ENCODE measurements at regions not wholly inside any gene's neighbourhood (a gene's known extent, or its start where the extent isn't known, plus 50 kb on each side); places are given as distances from the start of the nearest gene placed in this dataset.

- Histone ChIP-seq H3K9me3 (ENCODE audit: low read depth) (no peaks in the 10 kb centered on the region), H3K9me2 (ENCODE audit: insufficient read depth) (no peaks in the 10 kb centered on the region), H3F3A (ENCODE audit: insufficient read depth) (no peaks in the 10 kb centered on the region), H3K9ac (no peak overlapping the region), H3K4me3 (no peak overlapping the region), H3K36me3 (ENCODE audit: low read depth) (no peaks in the 10 kb centered on the region), H2AFZ (no peak overlapping the region), H4K20me1 (ENCODE audit: insufficient read depth) (no peaks in the 10 kb centered on the region), H3K4me2 (ENCODE audit: unreplicated experiment) (no peak overlapping the region), H3K27me3 (replicated peaks; ENCODE audit: insufficient read depth) (no peaks in the 10 kb centered on the region), H3K4me1 (ENCODE audit: insufficient read depth) (no peaks in the 10 kb centered on the region), H3K79me2 (ENCODE audit: insufficient read depth) (no peaks in the 10 kb centered on the region), H3K27ac (no peak overlapping the region)
- DNase-seq = no peak
- TF ChIP-seq EZH2phosphoT487 (IDR thresholded peaks at IDR 0.05; ENCODE audit: insufficient read depth, low read depth) (no peak), EZH2 (IDR thresholded peaks at IDR 0.05; ENCODE audit: insufficient read depth, poor library complexity, severe bottlenecking) (no peak)
- in situ Hi-C loops (cut with MboI) = no loop called here
- 4 to 7% methylated on average over 8 of the region's 8 CpGs for WGBS, 2 experiments (ENCODE audit: low coverage in 1 of 2, low lambda C conversion rate in 2 of 2, missing lambda C conversion rate in 2 of 2)
These were observed 1168.7 kb upstream of the AUTS2 start for GRCh38 chr7:68429411-68430117.

- Histone ChIP-seq H3F3A (ENCODE audit: insufficient read depth) (no peaks in the 10 kb centered on the region), H3K4me2 (ENCODE audit: unreplicated experiment) (no peak overlapping the region), H3K27ac (no peak overlapping the region), H3K79me2 (ENCODE audit: insufficient read depth) (no peaks in the 10 kb centered on the region), H4K20me1 (ENCODE audit: insufficient read depth) (no peaks in the 10 kb centered on the region), H2AFZ (no peak overlapping the region), H3K27me3 (replicated peaks; ENCODE audit: insufficient read depth) (no peaks in the 10 kb centered on the region), H3K9me2 (ENCODE audit: insufficient read depth) (no peaks in the 10 kb centered on the region), H3K36me3 (ENCODE audit: low read depth) (no peaks in the 10 kb centered on the region), H3K9me3 (ENCODE audit: low read depth) (no peaks in the 10 kb centered on the region), H3K4me3 (no peak overlapping the region), H3K4me1 (ENCODE audit: insufficient read depth) (no peaks in the 10 kb centered on the region), H3K9ac (no peak overlapping the region)
- in situ Hi-C loops (cut with MboI) = no loop called here
- WGBS, 2 experiments (ENCODE audit: low coverage in 1 of 2, low lambda C conversion rate in 2 of 2, missing lambda C conversion rate in 2 of 2) = 5 to 7% methylated on average over 4 of the region's 4 CpGs
- no peak for TF ChIP-seq EZH2phosphoT487 (IDR thresholded peaks at IDR 0.05; ENCODE audit: insufficient read depth, low read depth)
- no peak for TF ChIP-seq EZH2 (IDR thresholded peaks at IDR 0.05; ENCODE audit: insufficient read depth, poor library complexity, severe bottlenecking)
- no peak for DNase-seq
These were observed 1165.7 kb upstream of the AUTS2 start for GRCh38 chr7:68432585-68432984.

- H3K4me2 ChIP-seq (ENCODE audit: unreplicated experiment) = no peak overlapping the region
- H3K9ac ChIP-seq = no peak overlapping the region
- H3K9me2 ChIP-seq (ENCODE audit: insufficient read depth) = no peaks in the 10 kb centered on the region
- no peak overlapping the region for H3K4me3 ChIP-seq
- no peaks in the 10 kb centered on the region for H3K36me3 ChIP-seq (ENCODE audit: low read depth)
- no peak overlapping the region for H2AFZ ChIP-seq
- in situ Hi-C loops (cut with MboI) = no loop called here
- H4K20me1 ChIP-seq (ENCODE audit: insufficient read depth) = no peaks in the 10 kb centered on the region
- no peaks in the 10 kb centered on the region for H3K27me3 ChIP-seq (replicated peaks; ENCODE audit: insufficient read depth)
- no peak for DNase-seq
- no peak overlapping the region for H3K27ac ChIP-seq
- TF ChIP-seq EZH2 (IDR thresholded peaks at IDR 0.05; ENCODE audit: insufficient read depth, poor library complexity, severe bottlenecking) (no peak), EZH2phosphoT487 (IDR thresholded peaks at IDR 0.05; ENCODE audit: insufficient read depth, low read depth) (no peak)
- no peaks in the 10 kb centered on the region for H3K9me3 ChIP-seq (ENCODE audit: low read depth)
- no peaks in the 10 kb centered on the region for H3K4me1 ChIP-seq (ENCODE audit: insufficient read depth)
- H3K79me2 ChIP-seq (ENCODE audit: insufficient read depth) = no peaks in the 10 kb centered on the region
- no peaks in the 10 kb centered on the region for H3F3A ChIP-seq (ENCODE audit: insufficient read depth)
- WGBS, 2 experiments (ENCODE audit: low coverage in 1 of 2, low lambda C conversion rate in 2 of 2, missing lambda C conversion rate in 2 of 2) = 13 to 15% methylated on average over 5 of the region's 5 CpGs
These were observed 1164.7 kb upstream of the AUTS2 start for GRCh38 chr7:68433462-68434070.

- Histone ChIP-seq H3K27me3 (replicated peaks; ENCODE audit: insufficient read depth) (no peaks in the 10 kb centered on the region), H3K9me3 (ENCODE audit: low read depth) (no peaks in the 10 kb centered on the region), H2AFZ (no peak overlapping the region), H3K4me3 (no peak overlapping the region), H3K79me2 (ENCODE audit: insufficient read depth) (no peaks in the 10 kb centered on the region), H3F3A (ENCODE audit: insufficient read depth) (no peaks in the 10 kb centered on the region), H3K36me3 (ENCODE audit: low read depth) (no peaks in the 10 kb centered on the region), H3K4me1 (ENCODE audit: insufficient read depth) (no peaks in the 10 kb centered on the region), H3K4me2 (ENCODE audit: unreplicated experiment) (no peak overlapping the region), H3K9me2 (ENCODE audit: insufficient read depth) (no peaks in the 10 kb centered on the region), H3K27ac (no peak overlapping the region), H3K9ac (no peak overlapping the region), H4K20me1 (ENCODE audit: insufficient read depth) (no peaks in the 10 kb centered on the region)
- TF ChIP-seq EZH2 (IDR thresholded peaks at IDR 0.05; ENCODE audit: insufficient read depth, poor library complexity, severe bottlenecking) (no peak), EZH2phosphoT487 (IDR thresholded peaks at IDR 0.05; ENCODE audit: insufficient read depth, low read depth) (no peak)
- WGBS, 2 experiments (ENCODE audit: low coverage in 1 of 2, low lambda C conversion rate in 2 of 2, missing lambda C conversion rate in 2 of 2) = 47 to 51% methylated on average over 13 of the region's 13 CpGs
- in situ Hi-C loops (cut with MboI) = no loop called here
- no peak for DNase-seq
These were observed 1163.4 kb upstream of the AUTS2 start for GRCh38 chr7:68434857-68435256.

Data from GM23248 (cell line).